GM12878 (cell line): ENCODE measurements at regions not wholly inside any gene's neighbourhood (a gene's known extent, or its start where the extent isn't known, plus 50 kb on each side); places are given as distances from the start of the nearest gene placed in this dataset.

Experiments
- ATAC-seq: fragments of 200-7000 bp; cut with Tn5 transposase; 3 replicates; pipeline ENCODE4 v1.9.1; 2020; ENCODE audit warnings: mild to moderate bottlenecking, moderate library complexity
- BruUV-seq: library from RNA; stranded (reverse); fragments of 400-500 nt; replicated peaks from 2 replicates; lab custom pipeline; 2021; lab: Mats Ljungman, UMichigan
- CTCF ChIA-PET: fragments of 300-600 bp; sonication (Branson Sonifier 250); formaldehyde crosslinking; extraction: SDS; loops from one replicate; lab custom pipeline; 2021; ENCODE audit warnings: inconsistent platforms; lab: Yijun Ruan, JAX
- POLR2A ChIA-PET: fragments of 350-600 bp; formaldehyde crosslinking; extraction: SDS; loops from one replicate; lab custom pipeline; 2021; ENCODE audit warnings: inconsistent platforms; lab: Charles Lee
- RAD21 ChIA-PET: fragments of 300-600 bp; sonication (Branson Sonifier 250); formaldehyde crosslinking; loops from one replicate; lab custom pipeline; 2023; ENCODE audit warnings: antibody characterized with exemption; ENCODE audit not compliant: unreplicated experiment; lab: Charles Lee
- SMC1A ChIA-PET: fragments of 300-600 bp; sonication (Branson Sonifier 250); formaldehyde crosslinking; loops from one replicate; lab custom pipeline; 2023; ENCODE audit not compliant: unreplicated experiment, uncharacterized antibody; lab: Charles Lee
- DNase-seq: peaks from one replicate; pipeline ENCODE4 v3.0.0-alpha.2; 2011; ENCODE audit warnings: low read depth, low spot score
- FAIRE-seq: peaks from 3 replicates; lab custom pipeline; 2011; peaks lifted over from hg19 to GRCh38; lab: Jason Lieb, UNC
- H2AFZ ChIP-seq: 2 replicates; pipeline ENCODE4 v1.6.0; 2011; ENCODE audit warnings: low read depth, low read length, control low read depth; ENCODE audit not compliant: control insufficient read depth
- H3K27ac ChIP-seq: 2 replicates; pipeline ENCODE4 v1.5.1; 2011; ENCODE audit warnings: control low read depth; ENCODE audit not compliant: control insufficient read depth, insufficient read depth
- H3K27me3 ChIP-seq, 2 experiments: replicated peaks in 1 of 2; 2 replicates each; pipeline versions ENCODE4 v1.6.0 to v1.6.1; 2011; ENCODE audit warnings: low read length in 1 of 2; ENCODE audit not compliant: control insufficient read depth in 2 of 2, insufficient read depth in 2 of 2
- H3K36me3 ChIP-seq, 2 experiments: 2 replicates each; pipeline ENCODE4 v1.5.1; 2011; ENCODE audit warnings: low read length in 1 of 2; ENCODE audit not compliant: control insufficient read depth in 2 of 2, insufficient read depth in 2 of 2
- H3K4me1 ChIP-seq: 2 replicates; pipeline ENCODE4 v1.6.1; 2011; ENCODE audit warnings: mild to moderate bottlenecking, low read length, moderate library complexity, mixed read lengths; ENCODE audit not compliant: control insufficient read depth, insufficient read depth
- H3K4me2 ChIP-seq: 2 replicates; pipeline ENCODE4 v1.6.0; 2011; ENCODE audit warnings: control low read depth; ENCODE audit not compliant: control insufficient read depth, insufficient read depth
- H3K4me3 ChIP-seq: fragments of 200-600 bp; sonication (generic); 2 replicates; pipeline ENCODE4 v1.5.1; 2016
- H3K79me2 ChIP-seq: 2 replicates; pipeline ENCODE4 v1.6.0; 2011; ENCODE audit warnings: low read length; ENCODE audit not compliant: control insufficient read depth, insufficient read depth
- H3K9ac ChIP-seq: 2 replicates; pipeline ENCODE4 v1.8.0; 2011; ENCODE audit warnings: low read length, control low read depth, mixed read lengths; ENCODE audit not compliant: control insufficient read depth, insufficient read depth
- H3K9me3 ChIP-seq: replicated peaks from 3 replicates; pipeline ENCODE4 v1.5.1; 2011; ENCODE audit warnings: mild to moderate bottlenecking, low read length; ENCODE audit not compliant: control insufficient read depth, insufficient read depth
- H4K20me1 ChIP-seq: 2 replicates; pipeline ENCODE4 v1.6.0; 2011; ENCODE audit not compliant: control insufficient read depth, insufficient read depth
- ASH2L ChIP-seq: fragments of 300-600, 200-600 bp; sonication (generic); IDR thresholded peaks from 2 replicates; pipeline ENCODE4 v1.6.1; 2017; ENCODE audit warnings: low read depth, mild to moderate bottlenecking, borderline replicate concordance
- ATF2 ChIP-seq: IDR thresholded peaks from 2 replicates; pipeline ENCODE4 v1.6.1; 2012; ENCODE audit warnings: low read length, inconsistent platforms
- BMI1 ChIP-seq: fragments of 450-650 bp; IDR thresholded peaks from 2 replicates; pipeline ENCODE4 v1.6.1; 2016; ENCODE audit warnings: mild to moderate bottlenecking, moderate library complexity, borderline replicate concordance
- CHD4 ChIP-seq: fragments of 200-600 bp; sonication (generic); IDR thresholded peaks from 2 replicates; pipeline ENCODE4 v1.6.1; 2016; ENCODE audit warnings: mild to moderate bottlenecking
- CREM ChIP-seq: IDR thresholded peaks from 2 replicates; pipeline ENCODE4 v1.6.1; 2014; ENCODE audit warnings: antibody characterized with exemption, low read depth
- CTCF ChIP-seq, 3 experiments: IDR thresholded peaks in 2 of 3; conservative IDR thresholded peaks in 1 of 3; 2 replicates each; pipeline ENCODE4 v1.5.1; 2011; ENCODE audit warnings: low read depth in 3 of 3, low read length in 3 of 3, mild to moderate bottlenecking in 3 of 3, control low read depth in 2 of 3, moderate library complexity in 2 of 3, inconsistent platforms in 1 of 3, mixed read lengths in 1 of 3; ENCODE audit not compliant: control insufficient read depth in 2 of 3, insufficient read depth in 1 of 3; ENCODE audit errors: extremely low read depth in 1 of 3
- ETV6 ChIP-seq, 2 experiments: fragments of 450-650 bp in 1 of 2; IDR thresholded peaks in 1 of 2; conservative IDR thresholded peaks in 1 of 2; 2 replicates each; pipeline ENCODE4 v1.6.1; 2014; ENCODE audit warnings: antibody characterized with exemption in 1 of 2, borderline replicate concordance in 1 of 2, low read depth in 1 of 2, mild to moderate bottlenecking in 1 of 2, moderate library complexity in 1 of 2
- EZH2 ChIP-seq: IDR thresholded peaks from 2 replicates; pipeline ENCODE4 v1.6.1; 2012; ENCODE audit warnings: low read depth, mild to moderate bottlenecking, control low read depth, inconsistent platforms, low read length, borderline replicate concordance; ENCODE audit not compliant: control insufficient read depth
- FOXK2 ChIP-seq: fragments of 450-650 bp; IDR thresholded peaks from 2 replicates; pipeline ENCODE4 v1.6.1; 2017; ENCODE audit warnings: mild to moderate bottlenecking, moderate library complexity
- HCFC1 ChIP-seq: fragments of 150-350 bp; IDR thresholded peaks from 2 replicates; pipeline ENCODE4 v1.6.1; 2014; ENCODE audit warnings: low read length
- KAT2A ChIP-seq: conservative IDR thresholded peaks from 2 replicates; pipeline ENCODE4 v1.6.1; 2011; ENCODE audit warnings: low read depth, low read length; ENCODE audit not compliant: control insufficient read depth
- KLF5 ChIP-seq: fragments of 450-650 bp; IDR thresholded peaks from 2 replicates; pipeline ENCODE4 v1.6.1; 2014; ENCODE audit warnings: mild to moderate bottlenecking; ENCODE audit not compliant: partially characterized antibody
- MTA3 ChIP-seq: IDR thresholded peaks from 2 replicates; pipeline ENCODE4 v1.6.1; 2012; ENCODE audit warnings: low read length, inconsistent platforms, borderline replicate concordance
- NKRF ChIP-seq: fragments of 450-650 bp; conservative IDR thresholded peaks from 2 replicates; pipeline ENCODE4 v1.6.1; 2017; ENCODE audit warnings: mild to moderate bottlenecking, moderate library complexity
- POLR2A ChIP-seq: IDR thresholded peaks from 2 replicates; pipeline ENCODE4 v1.6.1; 2011; ENCODE audit warnings: low read depth, mild to moderate bottlenecking, low read length
- SIX5 ChIP-seq: IDR thresholded peaks from 2 replicates; pipeline ENCODE4 v1.6.1; 2011; ENCODE audit warnings: mild to moderate bottlenecking, low read depth, low read length, moderate library complexity; ENCODE audit not compliant: severe bottlenecking
- SMC3 ChIP-seq: IDR thresholded peaks from 2 replicates; pipeline ENCODE4 v1.6.1; 2011; ENCODE audit warnings: low read length, improper control_type of control experiment, borderline replicate concordance
- ZNF24 ChIP-seq: fragments of 450-650 bp; IDR thresholded peaks from 2 replicates; pipeline ENCODE4 v1.6.1; 2017; ENCODE audit warnings: antibody characterized with exemption, mild to moderate bottlenecking
- ZZZ3 ChIP-seq: IDR thresholded peaks from 2 replicates; pipeline ENCODE4 v1.6.1; 2011; ENCODE audit warnings: low read depth; ENCODE audit not compliant: control insufficient read depth, insufficient read length
- WGBS: methylation state at CpG from one replicate; pipeline ENCODE4 v1.1.6; 2016; ENCODE audit warnings: low lambda C conversion rate; ENCODE audit not compliant: insufficient replicate concordance, insufficient coverage; ENCODE audit errors: missing lambda C conversion rate; 5-methylcytosine and 5-hydroxymethylcytosine counted together
- in situ Hi-C: fragments of 300-500 bp; cut with MboI; formaldehyde crosslinking; loops from 9 replicates; pipeline ENCODE4 v1.14.3; 2018; ENCODE audit warnings: mixed read lengths
- intact Hi-C: fragments of 100-400 bp; cut with micrococcal nuclease; formaldehyde crosslinking; loops from one replicate; pipeline ENCODE4 v1.14.2; 2022; ENCODE audit not compliant: unreplicated experiment

- Histone ChIP-seq H3K79me2 (no peaks in the 10 kb centered on the region), H4K20me1 (no peaks in the 10 kb centered on the region), H3K4me2 (no peak overlapping the region), H3K36me3 (no peaks in the 10 kb centered on the region), H2AFZ (no peak overlapping the region), H3K4me1 (no peaks in the 10 kb centered on the region), H3K9me3 (no peaks in the 10 kb centered on the region), H3K27me3 (no peaks in the 10 kb centered on the region), H3K4me3 (no peak overlapping the region), H3K9ac (no peak overlapping the region), H3K27ac (no peak overlapping the region)
- no TSS peak for BruUV-seq
- ChIA-PET SMC1A (interaction anchor here (0.8 kb wide), 1 partner anchor 10 kb away, joined by 3 read pairs; no protein-coding TSS in a partner anchor), CTCF (no interaction called here), POLR2A (no interaction called here), RAD21 (no interaction called here)
- intact Hi-C loops = no loop called here
- no peak for FAIRE-seq
- in situ Hi-C loops = no loop called here
- no peak for ATAC-seq
- TF ChIP-seq KLF5 = no peak
- no peak for TF ChIP-seq HCFC1
- TF ChIP-seq ZZZ3 = no peak
- TF ChIP-seq EZH2 = no peak
- no peak for TF ChIP-seq ETV6 (conservative IDR thresholded peaks at IDR 0.05 in 1 of 2, IDR thresholded peaks at IDR 0.05 in 1 of 2; ENCODE audit: borderline replicate concordance in 1 of 2, low read depth in 1 of 2)
- no peak for TF ChIP-seq CTCF (IDR thresholded peaks at IDR 0.05 in 2 of 3, conservative IDR thresholded peaks at IDR 0.05 in 1 of 3; ENCODE audit: control insufficient read depth in 2 of 3, extremely low read depth in 1 of 3, insufficient read depth in 1 of 3, low read depth in 3 of 3, low read length in 3 of 3)
- no peak for TF ChIP-seq CREM
- TF ChIP-seq CHD4 = no peak
- TF ChIP-seq ZNF24 = no peak
- TF ChIP-seq SIX5 = no peak
- no peak for TF ChIP-seq ASH2L
- TF ChIP-seq KAT2A = no peak
- TF ChIP-seq POLR2A = no peak
- no peak for TF ChIP-seq MTA3
- no peak for TF ChIP-seq BMI1
- TF ChIP-seq SMC3 = no peak
- TF ChIP-seq NKRF = no peak
- no peak for TF ChIP-seq FOXK2
- no peak for TF ChIP-seq ATF2
- DNase-seq = no peak
- 38% methylated on average over 1 of the region's 1 CpG for WGBS
Measured at GRCh38 chr14:82500222-82500621, 966.6 kb upstream of the SEL1L start.
